NCI-H1092 treated with DMSO at 0.1 percent for 48 hours (cell line): ENCODE measurements at regions not wholly inside any gene's neighbourhood (a gene's known extent, or its start where the extent isn't known, plus 50 kb on each side); places are given as distances from the start of the nearest gene placed in this dataset.

Experiments
- DNase-seq: peaks from one replicate; lab custom pipeline; 2025; lab: John Stamatoyannopoulos, UW

- no peak for DNase-seq
Observed at GRCh38 chr6:14254505-14254904, 136.9 kb downstream of the CD83 start.

GRCh38 chr6:14255916-14256315 lies 138.3 kb downstream of the CD83 start:
- DNase-seq = no peak

GRCh38 chr6:14258117-14258516 lies 140.5 kb downstream of the CD83 start:
- no peak for DNase-seq

- DNase-seq = no peak
Observed at GRCh38 chr6:14258695-14259593, 141.4 kb downstream of the CD83 start.

- no peak for DNase-seq
Observed at GRCh38 chr6:14259594-14260152, 142.1 kb downstream of the CD83 start.

- no peak for DNase-seq
Observed at GRCh38 chr6:14260839-14261238, 143.3 kb downstream of the CD83 start.

- no peak for DNase-seq
Observed at GRCh38 chr6:14263881-14264424, 146.4 kb downstream of the CD83 start.

- no peak for DNase-seq
Observed at GRCh38 chr6:14265049-14266021, 147.8 kb downstream of the CD83 start.

- no peak for DNase-seq
Observed at GRCh38 chr6:14266266-14266665, 148.7 kb downstream of the CD83 start.

GRCh38 chr6:14267885-14268660 lies 150.5 kb downstream of the CD83 start:
- DNase-seq = no peak

- no peak for DNase-seq
Observed at GRCh38 chr6:14269436-14269835, 151.9 kb downstream of the CD83 start.

GRCh38 chr6:14270142-14270893 lies 152.7 kb downstream of the CD83 start:
- DNase-seq = no peak

- no peak for DNase-seq
Observed at GRCh38 chr6:14270925-14271788, 153.6 kb downstream of the CD83 start.

GRCh38 chr6:14271789-14272736 lies 154.5 kb downstream of the CD83 start:
- DNase-seq = no peak

- no peak for DNase-seq
Observed at GRCh38 chr6:14272737-14273085, 155.1 kb downstream of the CD83 start.

- DNase-seq = no peak
Observed at GRCh38 chr6:14273191-14273590, 155.6 kb downstream of the CD83 start.

- no peak for DNase-seq
Observed at GRCh38 chr6:14274016-14274415, 156.4 kb downstream of the CD83 start.
